IMR-90 (cell line): ENCODE measurements at regions not wholly inside any gene's neighbourhood (a gene's known extent, or its start where the extent isn't known, plus 50 kb on each side); places are given as distances from the start of the nearest gene placed in this dataset.

Experiments used
- ATAC-seq: fragments of 200-7000 bp; cut with Tn5 transposase; 2 replicates; pipeline ENCODE4 v1.9.1; 2020; ENCODE audit warnings: low read depth, mild to moderate bottlenecking, moderate library complexity
- BruUV-seq: library from RNA; stranded (reverse); fragments of 400-500 nt; replicated peaks from 2 replicates; lab custom pipeline; 2021; lab: Mats Ljungman, UMichigan
- CTCF ChIA-PET: fragments of 300-600 bp; formaldehyde crosslinking; extraction: SDS; loops from one replicate; lab custom pipeline; 2021; ENCODE audit warnings: antibody characterized with exemption; lab: Yijun Ruan, JAX
- POLR2A ChIA-PET: fragments of 300-600 bp; sonication (Branson Sonifier 250); formaldehyde crosslinking; loops from one replicate; lab custom pipeline; 2022; ENCODE audit warnings: antibody characterized with exemption; ENCODE audit not compliant: unreplicated experiment; lab: Charles Lee
- DNase-seq: peaks from one replicate; pipeline ENCODE4 v3.0.0; 2013
- H2AFZ ChIP-seq: replicated peaks from 2 replicates; pipeline ENCODE3; 2013; ENCODE audit warnings: low read length, mild to moderate bottlenecking; ENCODE audit not compliant: poor library complexity
- H2AK5ac ChIP-seq: 2 replicates; pipeline ENCODE4 v1.6.1; 2013; ENCODE audit warnings: low read depth, low read length, inconsistent platforms
- H2AK9ac ChIP-seq: replicated peaks from 2 replicates; pipeline ENCODE3; 2013; ENCODE audit warnings: mild to moderate bottlenecking, low read depth, low read length, moderate library complexity; ENCODE audit not compliant: poor library complexity
- H2BK120ac ChIP-seq: 2 replicates; pipeline ENCODE4 v1.6.1; 2013; ENCODE audit warnings: low read depth, low read length, inconsistent platforms
- H2BK15ac ChIP-seq: 3 replicates; pipeline ENCODE4 v1.6.1; 2013; ENCODE audit warnings: low read depth, low read length, inconsistent platforms
- H2BK20ac ChIP-seq: 2 replicates; pipeline ENCODE4 v1.6.1; 2013; ENCODE audit warnings: low read depth, mild to moderate bottlenecking, inconsistent platforms, low read length, moderate library complexity
- H2BK5ac ChIP-seq: 2 replicates; pipeline ENCODE4 v1.6.1; 2013; ENCODE audit warnings: mild to moderate bottlenecking, low read depth, low read length, inconsistent platforms; ENCODE audit not compliant: poor library complexity, severe bottlenecking
- H3K14ac ChIP-seq: replicated peaks from 2 replicates; pipeline ENCODE4 v1.6.1; 2013; ENCODE audit warnings: low read depth, low read length, inconsistent platforms
- H3K18ac ChIP-seq: 2 replicates; pipeline ENCODE4 v1.6.1; 2013; ENCODE audit warnings: low read depth, low read length, control low read depth
- H3K23ac ChIP-seq: 2 replicates; pipeline ENCODE4 v1.6.1; 2013; ENCODE audit warnings: low read depth, low read length, inconsistent platforms
- H3K27ac ChIP-seq: 2 replicates; pipeline ENCODE4 v1.5.1; 2013; ENCODE audit warnings: mild to moderate bottlenecking, control low read depth, low read length; ENCODE audit not compliant: insufficient read depth
- H3K27me3 ChIP-seq: 2 replicates; pipeline ENCODE4 v1.6.1; 2013; ENCODE audit warnings: low read length; ENCODE audit not compliant: control insufficient read depth, insufficient read depth
- H3K36me3 ChIP-seq: 2 replicates; pipeline ENCODE4 v1.6.1; 2013; ENCODE audit warnings: low read length, mixed read lengths; ENCODE audit not compliant: control insufficient read depth, insufficient read depth
- H3K4ac ChIP-seq: 2 replicates; pipeline ENCODE4 v1.6.1; 2013; ENCODE audit warnings: low read depth, low read length, inconsistent platforms
- H3K4me1 ChIP-seq: 2 replicates; pipeline ENCODE4 v1.6.1; 2013; ENCODE audit warnings: low read length, mixed read lengths; ENCODE audit not compliant: control insufficient read depth, insufficient read depth
- H3K4me2 ChIP-seq: 2 replicates; pipeline ENCODE4 v1.6.1; 2013; ENCODE audit warnings: low read depth, mild to moderate bottlenecking, control low read depth, low read length, moderate library complexity
- H3K4me3 ChIP-seq: 2 replicates; pipeline ENCODE4 v1.5.1; 2013; ENCODE audit warnings: low read depth, mild to moderate bottlenecking, control low read depth, low read length, moderate library complexity; ENCODE audit not compliant: insufficient read depth
- H3K56ac ChIP-seq: 2 replicates; pipeline ENCODE4 v1.6.1; 2013; ENCODE audit warnings: low read length, inconsistent platforms; ENCODE audit not compliant: insufficient read depth; ENCODE audit errors: extremely low read depth
- H3K79me1 ChIP-seq, 2 experiments: 2 replicates each; pipeline ENCODE4 v1.6.1; 2013; ENCODE audit warnings: low read length in 2 of 2, inconsistent platforms in 1 of 2, low read depth in 1 of 2
- H3K9ac ChIP-seq: 2 replicates; pipeline ENCODE4 v1.6.1; 2013; ENCODE audit warnings: low read depth, low read length, control low read depth
- H3K9me1 ChIP-seq: 2 replicates; pipeline ENCODE4 v1.6.1; 2013; ENCODE audit warnings: low read length, inconsistent platforms; ENCODE audit not compliant: insufficient read depth
- H3K9me3 ChIP-seq: 2 replicates; pipeline ENCODE4 v1.6.1; 2013; ENCODE audit warnings: low read length; ENCODE audit not compliant: control insufficient read depth, insufficient read depth
- H4K20me1 ChIP-seq: 2 replicates; pipeline ENCODE4 v1.6.1; 2013; ENCODE audit warnings: low read length, inconsistent platforms; ENCODE audit not compliant: insufficient read depth
- H4K5ac ChIP-seq: 2 replicates; pipeline ENCODE4 v1.6.1; 2013; ENCODE audit warnings: mild to moderate bottlenecking, low read depth, low read length, control low read depth
- H4K8ac ChIP-seq, 2 experiments: 2 replicates each; pipeline ENCODE4 v1.6.1; 2013; ENCODE audit warnings: low read depth in 2 of 2, low read length in 2 of 2, control low read depth in 1 of 2, inconsistent platforms in 1 of 2
- H4K91ac ChIP-seq: 2 replicates; pipeline ENCODE4 v1.6.1; 2013; ENCODE audit warnings: low read depth, low read length, inconsistent platforms; ENCODE audit not compliant: insufficient read depth
- BHLHE40 ChIP-seq: fragments of 150-350 bp; IDR thresholded peaks from 2 replicates; pipeline ENCODE4 v1.6.1; 2016; ENCODE audit warnings: mild to moderate bottlenecking, low read depth, low read length
- CEBPB ChIP-seq: IDR thresholded peaks from 2 replicates; pipeline ENCODE4 v1.6.1; 2012; ENCODE audit warnings: low read depth, low read length, improper control_type of control experiment
- CHD1 ChIP-seq: IDR thresholded peaks from 2 replicates; pipeline ENCODE4 v1.6.1; 2012; ENCODE audit warnings: low read depth, low read length, improper control_type of control experiment
- ELK1 ChIP-seq: fragments of 150-350 bp; IDR thresholded peaks from 2 replicates; pipeline ENCODE4 v1.6.1; 2016; ENCODE audit warnings: low read depth, mild to moderate bottlenecking, low read length, moderate library complexity, borderline replicate concordance
- FOS ChIP-seq: fragments of 150-350 bp; IDR thresholded peaks from 2 replicates; pipeline ENCODE4 v1.6.1; 2016; ENCODE audit warnings: low read depth, low read length
- MAFK ChIP-seq: IDR thresholded peaks from 2 replicates; pipeline ENCODE4 v1.6.1; 2012; ENCODE audit warnings: low read depth, low read length, improper control_type of control experiment
- MAZ ChIP-seq: IDR thresholded peaks from 2 replicates; pipeline ENCODE4 v1.6.1; 2012; ENCODE audit warnings: low read depth, mild to moderate bottlenecking, low read length, improper control_type of control experiment, moderate library complexity, borderline replicate concordance
- MXI1 ChIP-seq: IDR thresholded peaks from 2 replicates; pipeline ENCODE4 v1.6.1; 2012; ENCODE audit warnings: low read depth, mild to moderate bottlenecking, low read length, moderate library complexity, borderline replicate concordance
- NFE2L2 ChIP-seq: fragments of 150-350 bp; IDR thresholded peaks from 2 replicates; pipeline ENCODE4 v1.6.1; 2016; ENCODE audit warnings: low read depth, mild to moderate bottlenecking, low read length
- POLR2A ChIP-seq: IDR thresholded peaks from 2 replicates; pipeline ENCODE4 v1.6.1; 2012; ENCODE audit warnings: mild to moderate bottlenecking, low read depth, low read length
- RAD21 ChIP-seq: IDR thresholded peaks from 2 replicates; pipeline ENCODE4 v1.6.1; 2012; ENCODE audit warnings: low read length, improper control_type of control experiment
- RCOR1 ChIP-seq: IDR thresholded peaks from 2 replicates; pipeline ENCODE4 v1.6.1; 2012; ENCODE audit warnings: mild to moderate bottlenecking, low read length, improper control_type of control experiment; ENCODE audit not compliant: insufficient replicate concordance
- RFX5 ChIP-seq: IDR thresholded peaks from 2 replicates; pipeline ENCODE4 v1.8.0; 2012; ENCODE audit warnings: low read depth, mild to moderate bottlenecking, low read length, moderate library complexity
- SMC3 ChIP-seq: fragments of 150-350 bp; IDR thresholded peaks from 2 replicates; pipeline ENCODE4 v1.6.1; 2016; ENCODE audit warnings: low read depth, mild to moderate bottlenecking, antibody characterized with exemption, low read length, moderate library complexity
- USF2 ChIP-seq: fragments of 150-350 bp; IDR thresholded peaks from 2 replicates; pipeline ENCODE4 v1.6.1; 2017; ENCODE audit warnings: mild to moderate bottlenecking, antibody characterized with exemption, low read length, low read depth
- WGBS, 2 experiments: methylation state at CpG; one replicate each; pipeline versions ENCODE4 v1.1.5 to v1.1.7; 2013; ENCODE audit warnings: missing lambda C conversion rate in 2 of 2; ENCODE audit not compliant: insufficient read length in 1 of 2; ENCODE audit errors: extremely low coverage in 2 of 2; 5-methylcytosine and 5-hydroxymethylcytosine counted together
- dilution Hi-C: fragments of 300-500 bp; cut with HindIII; formaldehyde crosslinking; loops from one replicate; pipeline ENCODE4 v1.14.3; 2018; ENCODE audit warnings: low sequenced_read_pairs; ENCODE audit not compliant: unreplicated experiment
- in situ Hi-C: fragments of 300-500 bp; cut with MboI; formaldehyde crosslinking; loops from 3 replicates; pipeline ENCODE4 v1.14.3; 2019; ENCODE audit warnings: low sequenced_read_pairs, inconsistent platforms, mixed read lengths
- intact Hi-C: fragments of 100-400 bp; cut with micrococcal nuclease; formaldehyde crosslinking; loops from 2 replicates; pipeline ENCODE4 v1.10.0; 2022
- TF ChIP-seq, protein P1 (sequence below): conservative IDR thresholded peaks from 2 replicates; pipeline ENCODE4 v1.5.1; 2012; ENCODE audit warnings: mild to moderate bottlenecking, low read depth, low read length, improper control_type of control experiment

DNA sequence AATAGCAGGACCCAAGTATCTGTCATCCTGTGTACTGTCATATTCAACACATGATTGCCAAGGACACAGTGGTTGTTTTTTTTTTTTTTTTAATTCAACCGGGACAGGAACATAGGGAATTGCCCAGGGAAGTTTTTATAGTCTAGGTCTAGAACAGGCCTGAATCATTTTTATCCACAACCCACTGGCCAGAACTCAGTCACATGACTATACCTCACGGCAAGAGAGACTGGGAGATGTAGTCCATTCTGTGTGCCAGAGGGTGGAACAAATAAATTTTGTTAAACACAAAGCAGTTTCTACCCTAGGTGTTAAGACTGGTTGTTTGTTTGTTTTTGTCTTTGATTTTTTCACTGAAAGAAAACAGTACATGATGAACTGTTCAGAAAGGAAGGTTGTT is 105.8 kb upstream of the SMARCA2 start:
- Histone ChIP-seq H2AFZ (no peak overlapping the region), H3K9me3 (0 out of 2 replicates have a peak, but pooled peaks cover 2% of the 10 kb centered on the region), H3K9ac (no peak overlapping the region), H3K4me3 (no peak overlapping the region), H4K5ac (no peak overlapping the region), H3K4ac (no peak overlapping the region), H3K9me1 (no peaks in the 10 kb centered on the region), H2BK120ac (no peak overlapping the region), H3K18ac (no peak overlapping the region), H3K56ac (no peak overlapping the region), H3K36me3 (no peaks in the 10 kb centered on the region), H3K27me3 (no peaks in the 10 kb centered on the region), H3K4me2 (no peak overlapping the region), H2BK5ac (no peak overlapping the region), H2AK9ac (no peak overlapping the region), H2AK5ac (no peak overlapping the region), H4K8ac (no peak overlapping the region), H3K79me1 (no peaks in the 10 kb centered on the region), H2BK15ac (no peak overlapping the region), H4K20me1 (no peaks in the 10 kb centered on the region), H3K14ac (no peak overlapping the region), H4K91ac (no peak overlapping the region), H3K23ac (no peak overlapping the region), H3K27ac (no peak overlapping the region), H2BK20ac (no peak overlapping the region), H3K4me1 (no peaks in the 10 kb centered on the region)
- in situ Hi-C loops (no loop called here), dilution Hi-C loops (no loop called here), intact Hi-C loops (no loop called here)
- WGBS, 2 experiments = no CpG with 5 or more reads among the region's 2 CpGs
- BruUV-seq = no TSS peak
- TF ChIP-seq RCOR1 = no peak
- TF ChIP-seq MAFK = no peak
- TF ChIP-seq, protein P1, sequence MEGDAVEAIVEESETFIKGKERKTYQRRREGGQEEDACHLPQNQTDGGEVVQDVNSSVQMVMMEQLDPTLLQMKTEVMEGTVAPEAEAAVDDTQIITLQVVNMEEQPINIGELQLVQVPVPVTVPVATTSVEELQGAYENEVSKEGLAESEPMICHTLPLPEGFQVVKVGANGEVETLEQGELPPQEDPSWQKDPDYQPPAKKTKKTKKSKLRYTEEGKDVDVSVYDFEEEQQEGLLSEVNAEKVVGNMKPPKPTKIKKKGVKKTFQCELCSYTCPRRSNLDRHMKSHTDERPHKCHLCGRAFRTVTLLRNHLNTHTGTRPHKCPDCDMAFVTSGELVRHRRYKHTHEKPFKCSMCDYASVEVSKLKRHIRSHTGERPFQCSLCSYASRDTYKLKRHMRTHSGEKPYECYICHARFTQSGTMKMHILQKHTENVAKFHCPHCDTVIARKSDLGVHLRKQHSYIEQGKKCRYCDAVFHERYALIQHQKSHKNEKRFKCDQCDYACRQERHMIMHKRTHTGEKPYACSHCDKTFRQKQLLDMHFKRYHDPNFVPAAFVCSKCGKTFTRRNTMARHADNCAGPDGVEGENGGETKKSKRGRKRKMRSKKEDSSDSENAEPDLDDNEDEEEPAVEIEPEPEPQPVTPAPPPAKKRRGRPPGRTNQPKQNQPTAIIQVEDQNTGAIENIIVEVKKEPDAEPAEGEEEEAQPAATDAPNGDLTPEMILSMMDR = no peak
- no peak for TF ChIP-seq CEBPB
- TF ChIP-seq NFE2L2 = no peak
- no peak for TF ChIP-seq RFX5
- TF ChIP-seq MXI1 = no peak
- no peak for TF ChIP-seq POLR2A
- TF ChIP-seq RAD21 = no peak
- no peak for TF ChIP-seq FOS
- no peak for TF ChIP-seq CHD1
- TF ChIP-seq ELK1 = no peak
- TF ChIP-seq SMC3 = no peak
- TF ChIP-seq USF2 = no peak
- no peak for TF ChIP-seq BHLHE40
- TF ChIP-seq MAZ = no peak
- no peak for ATAC-seq
- ChIA-PET CTCF (no interaction called here), POLR2A (no interaction called here)
- DNase-seq = no peak
